ENCODE measurements at regions not wholly inside any gene's neighbourhood (a gene's known extent, or its start where the extent isn't known, plus 50 kb on each side); places are given as distances from the start of the nearest gene placed in this dataset.

- TF ChIP-seq CTCF (IDR thresholded peaks at IDR 0.05; ENCODE audit: insufficient read depth, low read depth, low read length), result no peak
- H3K4me3 ChIP-seq (ENCODE audit: low read depth, low read length), result no peak overlapping the region
- no peak for DNase-seq (ENCODE audit: low read depth)
Observed at GRCh38 chr5:147154809-147155208, 80.0 kb upstream of the STK32A start.

- no peak for TF ChIP-seq CTCF (IDR thresholded peaks at IDR 0.05; ENCODE audit: insufficient read depth, low read depth, low read length)
Observed at GRCh38 chr5:147156012-147156411, 78.8 kb upstream of the STK32A start.

GRCh38 chr5:147160902-147161700 is 73.7 kb upstream of the STK32A start:
- TF ChIP-seq CTCF (IDR thresholded peaks at IDR 0.05; ENCODE audit: insufficient read depth, low read depth, low read length), result no peak
- no peak for DNase-seq (ENCODE audit: low read depth)
- no peak overlapping the region for H3K4me3 ChIP-seq (ENCODE audit: low read depth, low read length)

More at GRCh38 chr5:147156012-147156411, 78.8 kb upstream of the STK32A start:
- DNase-seq (ENCODE audit: low read depth), result no peak
- no peak overlapping the region for H3K4me3 ChIP-seq (ENCODE audit: low read depth, low read length)

- no peak for DNase-seq (ENCODE audit: low read depth)
- no peak overlapping the region for H3K4me3 ChIP-seq (ENCODE audit: low read depth, low read length)
- no peak for TF ChIP-seq CTCF (IDR thresholded peaks at IDR 0.05; ENCODE audit: insufficient read depth, low read depth, low read length)
Observed at GRCh38 chr5:147162740-147163139, 72.1 kb upstream of the STK32A start.

GRCh38 chr5:147167529-147167928 is 67.3 kb upstream of the STK32A start:
- TF ChIP-seq CTCF (IDR thresholded peaks at IDR 0.05; ENCODE audit: insufficient read depth, low read depth, low read length), result no peak
- DNase-seq (ENCODE audit: low read depth), result no peak

GRCh38 chr5:147168578-147169327 is 66.1 kb upstream of the STK32A start:
- H3K4me3 ChIP-seq (ENCODE audit: low read depth, low read length), result no peak overlapping the region
- TF ChIP-seq CTCF (IDR thresholded peaks at IDR 0.05; ENCODE audit: insufficient read depth, low read depth, low read length), result no peak
- DNase-seq (ENCODE audit: low read depth), result no peak

More at GRCh38 chr5:147167529-147167928, 67.3 kb upstream of the STK32A start:
- H3K4me3 ChIP-seq (ENCODE audit: low read depth, low read length), result no peak overlapping the region
